GM12891 (cell line): ENCODE measurements at regions not wholly inside any gene's neighbourhood (a gene's known extent, or its start where the extent isn't known, plus 50 kb on each side); places are given as distances from the start of the nearest gene placed in this dataset.
"Not testable (repeated sequence)": the region's sequence is repeated elsewhere in the genome, so short reads cannot be mapped to it uniquely, and the experiment has no call there.

Experiments
- DNase-seq: peaks from one replicate; pipeline ENCODE4 v3.0.0; 2011; ENCODE audit warnings: low spot score; ENCODE audit not compliant: insufficient read length
- FAIRE-seq: peaks from 2 replicates; lab custom pipeline; 2011; peaks lifted over from hg19 to GRCh38; lab: Jason Lieb, UNC
- PAX5 ChIP-seq: IDR thresholded peaks from 2 replicates; pipeline ENCODE4 v1.6.1; 2011; ENCODE audit warnings: low read length, moderate library complexity, mild to moderate bottlenecking; ENCODE audit not compliant: insufficient read depth, severe bottlenecking
- POLR2A ChIP-seq: IDR thresholded peaks from 2 replicates; pipeline ENCODE4 v1.6.1; 2011; ENCODE audit warnings: low read depth, low read length, control low read depth
- POLR2AphosphoS5 ChIP-seq: IDR thresholded peaks from 2 replicates; pipeline ENCODE4 v1.6.1; 2011; ENCODE audit warnings: low read depth, low read length, control low read depth
- POU2F2 ChIP-seq: IDR thresholded peaks from 2 replicates; pipeline ENCODE4 v1.6.1; 2011; ENCODE audit warnings: low read depth, mild to moderate bottlenecking, control low read depth, low read length, moderate library complexity
- SPI1 ChIP-seq: IDR thresholded peaks from 2 replicates; pipeline ENCODE4 v1.6.1; 2011; ENCODE audit warnings: low read depth, low read length, control low read depth
- TAF1 ChIP-seq: IDR thresholded peaks from 2 replicates; pipeline ENCODE4 v1.6.1; 2011; ENCODE audit warnings: low read depth, low read length, control low read depth

DNA sequence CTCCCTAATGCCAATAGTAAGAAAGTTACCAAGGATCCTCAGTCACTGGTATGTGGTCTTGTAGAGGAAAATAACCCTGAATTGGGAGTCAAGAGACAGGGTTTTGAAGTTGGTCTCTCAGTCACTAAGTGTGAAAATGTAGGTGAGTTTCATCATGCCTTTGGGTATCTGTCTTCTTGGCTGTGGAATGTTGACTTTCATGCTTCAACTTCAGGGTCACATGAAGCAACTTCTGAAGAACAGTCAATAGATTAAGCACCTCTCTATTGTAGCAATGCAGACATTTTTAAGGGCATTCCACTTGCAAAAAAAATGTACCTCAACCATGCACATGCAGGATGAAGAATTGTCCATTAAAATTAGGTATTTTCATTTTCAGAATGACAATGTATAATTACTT is 194.6 kb downstream of the CSNK1G3 start:
- no peak for TF ChIP-seq POLR2AphosphoS5
- DNase-seq (no peak), FAIRE-seq (no peak)

DNA sequence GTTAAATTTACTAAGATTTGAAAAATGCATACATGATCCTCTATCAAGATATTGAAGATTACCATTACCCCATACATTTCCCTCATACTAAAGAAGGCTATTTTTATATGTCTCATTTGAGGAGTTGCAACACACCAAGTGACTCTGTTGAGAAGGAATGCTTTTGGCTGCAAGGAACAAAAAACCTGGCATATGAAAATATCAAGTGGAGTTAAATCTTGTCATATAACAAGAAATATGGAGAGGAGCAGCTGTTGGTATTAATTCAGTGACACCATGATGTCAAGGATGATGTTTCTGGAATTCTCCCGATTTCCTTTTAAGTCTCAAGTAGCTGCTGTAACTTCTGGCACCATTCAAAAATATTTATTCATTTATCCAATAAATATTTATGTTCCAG is 193.8 kb downstream of the CSNK1G3 start:
- FAIRE-seq (no peak), DNase-seq (no peak)
- TF ChIP-seq SPI1 (no peak), POLR2A (no peak), PAX5 (no peak), POU2F2 (no peak), TAF1 (no peak), POLR2AphosphoS5 (no peak)

DNA sequence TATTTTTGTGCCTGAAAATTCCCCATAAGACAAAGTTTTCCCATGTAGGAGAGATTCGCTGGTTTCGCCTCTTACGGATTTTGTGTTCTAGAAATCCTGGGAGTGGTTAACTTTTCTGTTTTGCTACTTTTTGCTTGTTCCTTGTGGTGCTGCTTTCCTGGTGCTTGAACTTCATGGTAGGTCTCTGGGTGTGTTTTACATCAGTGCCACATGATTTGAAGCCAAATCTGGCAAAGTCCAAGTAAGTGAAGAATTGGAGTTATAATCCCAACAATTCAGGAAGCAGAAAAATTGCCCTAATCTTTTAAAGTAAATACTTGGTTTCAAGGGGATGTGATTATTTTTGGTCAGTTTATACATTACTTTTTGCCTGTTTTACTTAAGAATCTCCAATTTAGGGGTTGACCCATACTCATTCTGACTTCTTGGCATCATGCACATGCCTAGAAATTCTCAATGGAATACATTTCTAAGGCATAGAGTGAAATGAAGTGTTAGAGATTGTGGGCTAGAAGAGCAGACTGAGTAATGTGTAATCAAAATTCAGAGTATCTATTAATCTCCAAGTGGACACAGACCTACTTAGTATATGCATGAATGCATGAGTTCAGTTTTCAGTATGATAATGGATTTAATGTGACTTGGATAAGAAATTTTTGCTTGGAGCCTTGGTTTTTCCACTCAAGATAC is 189.7 kb downstream of the CSNK1G3 start:
- DNase-seq (no peak), FAIRE-seq (no peak)
- TF ChIP-seq POLR2AphosphoS5 = no peak
- TF ChIP-seq POU2F2 = no peak
- no peak for TF ChIP-seq PAX5
- no peak for TF ChIP-seq POLR2A
- no peak for TF ChIP-seq TAF1
- TF ChIP-seq SPI1 = no peak

DNA sequence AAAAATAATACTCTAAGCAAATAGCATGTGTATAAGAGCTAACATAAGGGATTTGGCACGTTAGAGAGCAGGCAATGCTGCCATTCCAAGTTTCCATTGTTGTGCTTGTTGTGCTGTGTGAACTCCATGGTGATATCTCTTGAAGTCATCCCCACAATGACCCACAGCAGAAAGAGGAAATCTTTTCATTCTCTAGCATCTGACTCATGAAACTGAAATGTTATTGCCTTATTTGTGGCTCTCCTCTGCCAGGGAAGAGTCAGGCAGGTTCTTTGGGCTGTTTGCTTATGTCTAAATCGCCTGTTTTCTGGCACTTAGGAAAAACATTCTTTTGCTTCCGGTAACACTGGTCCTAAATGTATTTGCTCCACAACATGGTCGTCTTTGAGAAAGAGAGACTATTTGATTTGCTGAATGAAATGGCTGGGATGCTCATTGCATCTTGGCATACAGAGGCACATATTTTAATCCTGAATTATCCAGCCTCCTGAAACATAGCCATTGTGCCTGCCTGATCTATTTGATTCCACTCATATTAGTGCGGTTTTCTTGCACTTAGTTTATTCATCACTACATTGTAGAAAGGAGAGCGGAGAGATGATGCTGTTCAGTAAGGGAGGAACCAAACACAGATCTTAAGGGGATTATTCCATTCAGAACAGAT is 188.8 kb downstream of the CSNK1G3 start:
- FAIRE-seq (no peak), DNase-seq (no peak)
- no peak for TF ChIP-seq POLR2AphosphoS5
- TF ChIP-seq PAX5 = no peak
- no peak for TF ChIP-seq SPI1
- TF ChIP-seq TAF1 = no peak
- TF ChIP-seq POLR2A = no peak
- TF ChIP-seq POU2F2 = no peak

DNA sequence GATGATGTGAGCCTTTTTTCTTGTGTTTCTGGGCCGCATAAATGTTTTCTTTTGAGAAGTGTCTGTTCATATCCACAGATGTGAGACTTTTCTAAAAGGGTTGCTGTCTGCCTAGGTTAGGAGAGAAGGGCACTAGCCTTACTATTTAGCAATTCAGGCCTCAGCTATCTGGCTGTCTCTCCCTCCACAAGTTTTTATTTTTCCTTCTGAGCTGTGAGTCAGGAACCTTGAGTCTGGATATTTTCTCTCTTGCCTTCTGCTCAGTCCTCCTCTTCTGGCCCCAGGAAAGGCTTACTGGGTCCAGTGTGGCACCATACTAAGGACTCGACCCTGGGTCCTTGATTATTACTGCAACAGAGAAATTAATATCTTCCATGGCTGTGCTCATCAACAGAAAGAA is 187.6 kb downstream of the CSNK1G3 start:
- TF ChIP-seq TAF1 = no peak
- no peak for TF ChIP-seq SPI1
- no peak for TF ChIP-seq POLR2AphosphoS5
- TF ChIP-seq POLR2A = no peak
- TF ChIP-seq PAX5 = no peak
- no peak for TF ChIP-seq POU2F2
- FAIRE-seq (no peak), DNase-seq (no peak)

DNA sequence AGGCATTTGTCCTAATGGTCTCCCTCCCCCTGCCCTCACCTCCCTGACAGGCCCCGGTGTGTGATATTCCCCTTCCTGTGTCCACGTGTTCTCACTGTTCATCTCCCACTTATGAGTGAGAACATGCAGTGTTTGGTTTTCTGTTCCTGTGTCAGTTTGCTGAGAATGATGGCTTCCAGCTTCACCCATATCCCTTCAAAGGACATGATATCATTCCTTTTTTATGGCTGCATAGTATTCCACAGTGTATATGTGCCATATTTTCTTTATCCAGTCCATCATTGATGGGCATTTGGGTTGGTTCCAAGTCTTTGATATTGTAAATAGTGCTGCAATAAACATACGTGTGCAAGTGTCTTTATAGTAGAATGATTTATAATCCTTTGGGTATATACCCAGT is 187.0 kb downstream of the CSNK1G3 start:
- FAIRE-seq, DNase-seq: not testable (repeated sequence)

DNA sequence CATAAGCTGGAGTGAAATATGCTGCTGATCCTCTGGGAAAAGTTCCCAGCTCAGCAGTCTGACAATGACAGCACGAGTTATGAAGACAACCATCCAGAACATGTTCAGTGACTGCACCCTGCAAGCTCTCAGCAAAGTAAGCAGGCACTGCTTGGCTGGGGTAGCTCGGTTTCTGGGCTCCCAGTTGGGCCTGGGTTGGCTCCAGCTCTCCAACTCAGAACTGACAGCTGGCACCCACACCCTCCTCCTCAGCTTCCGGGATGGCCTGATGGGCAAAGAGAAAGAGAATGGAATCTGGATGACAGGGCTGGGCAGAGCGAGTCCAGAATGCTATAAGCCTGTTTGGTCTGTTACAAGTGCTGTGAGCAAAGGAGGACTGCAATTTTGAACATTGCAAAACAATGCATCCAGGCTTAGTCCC is 185.0 kb downstream of the CSNK1G3 start:
- TF ChIP-seq TAF1 (no peak), POLR2A (no peak), SPI1 (no peak)
- FAIRE-seq (no peak), DNase-seq (no peak)

DNA sequence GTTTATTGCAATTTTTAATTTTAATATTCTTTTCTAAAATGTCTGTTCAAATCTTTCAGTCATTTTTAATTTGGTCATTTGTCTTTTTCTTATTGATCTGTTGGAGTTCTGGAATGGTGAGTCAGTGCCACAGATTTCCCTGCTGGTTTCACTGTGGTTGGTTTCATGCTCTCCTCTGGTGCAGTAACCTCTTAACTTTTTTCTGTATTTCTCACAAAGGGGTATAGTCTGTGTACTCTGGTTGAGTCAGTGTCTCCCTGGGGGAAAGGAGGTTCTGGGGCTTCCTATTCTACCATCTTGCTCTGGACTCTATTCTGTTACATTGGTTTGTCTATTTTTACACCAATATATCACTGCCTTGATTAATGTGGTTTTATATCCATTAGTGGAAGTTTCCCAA is 178.8 kb downstream of the CSNK1G3 start:
- DNase-seq (no peak), FAIRE-seq (no peak)
- TF ChIP-seq TAF1 = no peak
- no peak for TF ChIP-seq POLR2A
- TF ChIP-seq POLR2AphosphoS5 = no peak
- no peak for TF ChIP-seq SPI1
- TF ChIP-seq PAX5 = no peak
- TF ChIP-seq POU2F2 = no peak

DNA sequence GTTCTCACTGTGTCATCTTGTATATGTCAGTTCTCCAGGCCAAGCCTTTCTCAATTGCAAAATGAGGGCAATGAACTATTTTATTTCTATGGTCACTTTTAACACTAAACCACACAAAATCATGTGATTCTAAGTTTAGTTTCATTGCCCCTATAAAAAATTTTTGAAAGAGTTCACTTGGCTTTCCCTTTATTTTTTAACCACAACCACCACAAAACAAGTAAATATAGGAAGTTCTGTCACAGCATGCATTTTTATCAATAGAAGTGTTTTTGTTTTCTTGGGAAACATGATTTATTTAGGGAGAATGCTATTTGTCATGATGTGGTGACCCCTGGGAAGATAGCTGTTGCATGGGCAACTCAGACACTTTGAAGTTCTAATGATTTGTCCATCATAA is 169.1 kb downstream of the CSNK1G3 start:
- TF ChIP-seq SPI1 (no peak), TAF1 (no peak), POLR2A (no peak), PAX5 (no peak)
- DNase-seq = no peak

DNA sequence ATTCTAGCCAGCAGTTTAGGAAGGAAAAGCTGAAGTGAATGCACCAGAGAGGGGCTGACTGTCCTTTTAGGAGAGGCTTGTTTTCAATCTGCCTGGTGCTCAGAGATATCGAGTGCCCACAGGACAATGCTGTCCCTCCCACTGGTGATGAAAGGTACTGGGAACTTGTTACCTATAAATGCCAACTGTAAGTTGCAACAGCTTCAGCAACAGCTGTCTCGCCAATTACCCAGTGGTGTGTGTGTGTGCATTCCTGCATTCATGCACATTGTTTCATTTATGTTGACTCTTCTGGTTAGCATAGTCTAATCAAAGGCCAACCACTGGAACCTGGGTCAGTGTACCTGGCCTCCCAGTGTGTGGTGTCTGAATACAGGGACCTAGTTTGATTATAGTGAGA is 161.1 kb downstream of the CSNK1G3 start:
- TF ChIP-seq SPI1 (no peak), POU2F2 (no peak), POLR2A (no peak), POLR2AphosphoS5 (no peak), TAF1 (no peak)
- no peak for DNase-seq
- FAIRE-seq = no peak

More for the DNA sequence above, 169.1 kb downstream of the CSNK1G3 start:
- FAIRE-seq = no peak

DNA sequence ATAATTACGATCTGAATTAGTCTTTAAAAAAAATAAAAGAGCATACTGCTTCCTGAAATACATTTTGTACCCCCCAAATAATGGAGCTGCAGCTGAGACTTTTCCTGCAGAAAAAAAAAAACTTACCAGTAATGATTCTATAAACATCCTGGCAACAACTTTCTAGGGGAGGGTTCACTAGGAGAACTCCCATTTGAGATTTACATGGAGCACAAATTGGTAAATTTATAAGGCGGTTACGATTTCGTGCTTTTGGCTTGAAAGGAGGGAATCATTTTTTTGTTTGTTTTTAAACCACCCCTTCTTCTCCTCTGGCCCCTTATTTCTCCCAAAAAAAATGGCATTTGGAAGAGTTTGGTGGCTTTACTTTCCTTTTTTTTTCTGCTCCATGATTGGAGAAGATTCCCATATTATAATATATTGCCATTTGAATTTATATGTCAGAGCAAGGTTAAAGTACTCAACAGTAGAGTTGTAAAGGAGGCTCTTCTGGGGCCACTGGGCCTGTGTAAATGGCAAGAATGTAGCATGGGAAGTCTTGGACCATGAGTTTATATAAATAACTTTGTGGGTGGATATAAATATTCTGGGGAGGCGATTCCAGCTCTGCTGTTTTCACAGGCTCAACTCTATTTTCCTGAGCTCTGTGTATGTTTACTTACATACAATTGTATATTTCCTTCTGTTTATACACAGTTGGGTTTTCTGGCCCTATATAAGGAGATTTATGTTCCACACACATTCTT is 159.9 kb downstream of the CSNK1G3 start:
- FAIRE-seq = no peak

More for the DNA sequence above, 159.9 kb downstream of the CSNK1G3 start:
- no peak for TF ChIP-seq POU2F2
- no peak for TF ChIP-seq POLR2AphosphoS5
- no peak for TF ChIP-seq TAF1
- no peak for TF ChIP-seq POLR2A
- no peak for TF ChIP-seq PAX5
- TF ChIP-seq SPI1 = no peak
- no peak for DNase-seq
